Spleen (tissue), 7 donors: ENCODE measurements at regions not wholly inside any gene's neighbourhood (a gene's known extent, or its start where the extent isn't known, plus 50 kb on each side); places are given as distances from the start of the nearest gene placed in this dataset.

ENCODE experiments used
- CTCF ChIP-seq, 11 experiments: fragments of 200-600 bp in 7 of 11; fragments of 450-650 bp in 4 of 11; sonication (generic) in 4 of 11; IDR thresholded peaks in 8 of 11; conservative IDR thresholded peaks in 3 of 11; 1 replicate in 7 of 11; 2 replicates in 4 of 11; pipeline versions ENCODE4 v1.4.0 to v1.8.0; 2016 to 2021; ENCODE audit warnings: antibody characterized with exemption in 11 of 11, inconsistent platforms in 4 of 11, mild to moderate bottlenecking in 1 of 11
- POLR2A ChIP-seq, 3 donors: fragments of 450-650 bp; IDR thresholded peaks; one replicate each; pipeline ENCODE4 v1.5.1; 2017; ENCODE audit warnings: antibody characterized with exemption in 3 of 3, mild to moderate bottlenecking in 1 of 3
- POLR2AphosphoS5 ChIP-seq, 3 donors: sonication (generic); formaldehyde crosslinking; IDR thresholded peaks; one replicate each; pipeline ENCODE4 v1.5.1; 2017; ENCODE audit warnings: antibody characterized with exemption in 3 of 3
- donor health status: DM: no; HTN: no; CAD: no; lungs with moderate emphysema.
- donor health status: DM: no; HTN: no; CAD: no.
- donor health status: DM: no; HTN: no; CAD: no.

DNA sequence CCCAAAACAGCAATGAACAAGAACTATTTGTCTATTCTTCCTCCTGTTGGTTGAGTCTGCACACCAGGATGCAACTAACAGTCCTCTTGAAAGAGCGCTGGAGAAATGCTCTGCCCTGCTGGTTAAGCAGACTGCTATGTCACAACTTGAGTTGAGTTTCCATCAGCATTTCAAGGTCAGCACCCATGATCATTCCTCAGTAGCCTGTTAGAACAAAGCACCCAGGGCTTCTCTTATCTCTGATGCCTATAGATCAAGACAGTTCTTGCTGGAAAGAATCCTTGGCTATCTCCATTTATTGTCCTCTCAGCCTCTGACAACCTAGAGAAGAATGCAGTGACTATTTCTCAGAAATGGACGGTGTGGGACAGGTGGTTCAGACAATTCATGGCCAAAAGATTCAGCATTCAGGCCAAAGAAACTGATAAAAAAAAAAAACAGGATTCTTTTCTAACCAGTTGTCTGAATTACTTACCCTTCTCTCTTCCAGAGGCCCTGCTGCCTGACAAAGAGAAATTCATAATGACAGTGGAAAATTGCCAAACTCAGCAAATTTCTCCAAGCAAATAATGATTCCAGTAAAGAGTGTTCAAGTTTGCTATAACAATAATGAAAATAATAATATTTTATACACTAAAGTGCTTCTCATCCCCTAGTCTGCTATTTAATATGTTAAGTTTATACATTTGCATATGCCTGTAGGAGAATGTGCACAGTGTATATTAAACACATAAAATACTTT lies 306.7 kb downstream of the EMP1 start:
- TF ChIP-seq POLR2A (IDR thresholded peaks at IDR 0.05) (no peak), CTCF (IDR thresholded peaks at IDR 0.05 in 8 of 11, conservative IDR thresholded peaks at IDR 0.05 in 3 of 11) (no peak), POLR2AphosphoS5 (IDR thresholded peaks at IDR 0.05) (no peak)
